ENCODE measurements at regions not wholly inside any gene's neighbourhood (a gene's known extent, or its start where the extent isn't known, plus 50 kb on each side); places are given as distances from the start of the nearest gene placed in this dataset.

DNA sequence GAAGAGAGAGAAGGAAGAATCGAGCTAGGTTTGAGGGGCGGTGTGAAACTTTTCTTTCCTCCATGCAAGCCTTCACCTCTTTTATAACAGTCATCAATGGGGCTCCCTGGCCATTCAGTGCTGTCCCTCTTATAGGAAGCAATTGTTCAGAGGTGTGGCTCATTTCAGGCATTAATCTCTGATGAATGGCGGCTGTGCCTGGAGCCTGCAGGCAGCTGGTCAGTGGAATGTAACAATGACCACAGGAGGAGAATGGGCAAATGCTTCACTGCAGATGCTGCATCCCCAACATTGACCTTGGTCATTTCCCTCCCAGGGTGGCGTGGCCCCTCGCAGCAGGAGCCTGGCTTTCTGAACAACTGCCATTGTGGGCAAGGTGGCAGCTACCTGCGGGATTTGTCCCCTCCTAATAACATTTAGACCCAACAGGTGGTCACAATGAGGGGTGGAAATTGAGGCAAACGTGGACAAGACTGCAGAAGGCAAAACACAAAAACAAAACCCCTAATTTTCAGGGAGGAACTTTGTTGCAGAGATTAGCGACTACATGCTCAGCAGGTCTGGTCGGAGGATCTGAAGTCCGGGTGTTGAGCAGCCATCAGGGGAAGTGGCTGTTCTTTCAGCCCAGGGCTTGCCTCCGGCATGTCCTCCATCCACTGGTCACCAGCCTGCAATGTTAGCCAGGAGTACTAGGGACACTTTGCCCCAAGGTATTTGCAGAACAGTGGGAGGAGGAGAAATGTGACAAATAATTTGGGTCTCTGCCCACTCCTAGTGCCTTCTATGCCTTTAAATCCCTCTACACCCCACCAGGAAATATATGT, 97.3 kb upstream of the PAXBP1 start:
- Histone ChIP-seq H3K4me3 (ENCODE audit: low read depth in 2 of 2, low read length in 2 of 2) (no peak overlapping the region), H3K36me3 (ENCODE audit: control insufficient read depth, insufficient read depth, low read length) (no peaks in the 10 kb centered on the region), H3K4me1 (ENCODE audit: control insufficient read depth, insufficient read depth, low read length) (no peaks in the 10 kb centered on the region; the same call in 1 of the 2 replicates), H3K27me3 (ENCODE audit: control insufficient read depth, insufficient read depth, low read length) (no peaks in the 10 kb centered on the region; the same call in 1 of the 2 replicates), H3K9me3 (ENCODE audit: control insufficient read depth, insufficient read depth, low read depth, low read length) (no peaks in the 10 kb centered on the region), H3K27ac (ENCODE audit: low read length) (no peak overlapping the region)
- in situ Hi-C loops (cut with HindIII; ENCODE audit: low pct_unique_long_range_greater_than_20kb, low sequenced_read_pairs) (no loop called here), intact Hi-C loops (cut with micrococcal nuclease; ENCODE audit: unreplicated experiment) (no loop called here)
- ATAC-seq (no peak), DNase-seq (ENCODE audit: low read depth, low spot score) (no peak)
- ChIA-PET CTCF (no interaction called here), POLR2A (no interaction called here)
- no TSS peak for BruUV-seq (replicated peaks)
- no peak for TF ChIP-seq POLR2AphosphoS5 (IDR thresholded peaks at IDR 0.05; ENCODE audit: low read depth, low read length)
- TF ChIP-seq CTCF (IDR thresholded peaks at IDR 0.05), result no peak
- TF ChIP-seq REST (IDR thresholded peaks at IDR 0.05; ENCODE audit: insufficient read depth in 1 of 2, low read depth in 2 of 2, low read length in 1 of 2), result no peak
- no peak for TF ChIP-seq SIN3A (IDR thresholded peaks at IDR 0.05; ENCODE audit: borderline replicate concordance, insufficient read depth, low read depth, low read length)
- no peak for TF ChIP-seq TCF7L2 (IDR thresholded peaks at IDR 0.05; ENCODE audit: low read depth, low read length)

DNA sequence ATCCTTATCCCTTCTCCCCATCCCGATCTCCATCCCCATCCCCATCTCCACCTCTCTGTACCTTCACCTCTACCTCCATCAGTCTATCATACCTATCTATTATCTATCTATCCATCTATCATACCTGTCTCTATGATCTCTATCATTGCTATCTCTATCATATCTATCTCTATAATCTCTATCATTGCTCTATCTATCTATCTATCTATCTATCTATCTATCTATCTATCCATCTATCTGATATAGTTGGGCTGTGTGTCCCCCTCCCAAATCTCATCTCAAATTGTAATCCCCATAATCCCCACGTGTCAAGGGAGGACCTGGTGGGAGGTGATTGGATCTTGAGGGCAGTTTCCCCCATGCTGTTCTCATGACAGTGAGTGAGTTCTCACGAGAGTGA, 97.9 kb upstream of the PAXBP1 start:
- ATAC-seq (no peak), DNase-seq (ENCODE audit: low read depth, low spot score) (no peak)
- in situ Hi-C loops (cut with HindIII; ENCODE audit: low pct_unique_long_range_greater_than_20kb, low sequenced_read_pairs), result no loop called here
- TF ChIP-seq CTCF (IDR thresholded peaks at IDR 0.05), result no peak
- no peak for TF ChIP-seq REST (IDR thresholded peaks at IDR 0.05; ENCODE audit: insufficient read depth in 1 of 2, low read depth in 2 of 2, low read length in 1 of 2)
- TF ChIP-seq SIN3A (IDR thresholded peaks at IDR 0.05; ENCODE audit: borderline replicate concordance, insufficient read depth, low read depth, low read length), result no peak
- TF ChIP-seq POLR2AphosphoS5 (IDR thresholded peaks at IDR 0.05; ENCODE audit: low read depth, low read length), result no peak
- no peak for TF ChIP-seq TCF7L2 (IDR thresholded peaks at IDR 0.05; ENCODE audit: low read depth, low read length)
- CTCF ChIA-PET, result no interaction called here
- Histone ChIP-seq H3K4me1 (ENCODE audit: control insufficient read depth, insufficient read depth, low read length) (no peaks in the 10 kb centered on the region; the same call in 1 of the 2 replicates), H3K27ac (ENCODE audit: low read length) (no peak overlapping the region), H3K4me3 (ENCODE audit: low read depth in 2 of 2, low read length in 2 of 2) (no peak overlapping the region), H3K9me3 (ENCODE audit: control insufficient read depth, insufficient read depth, low read depth, low read length) (no peaks in the 10 kb centered on the region), H3K36me3 (ENCODE audit: control insufficient read depth, insufficient read depth, low read length) (no peaks in the 10 kb centered on the region), H3K27me3 (ENCODE audit: control insufficient read depth, insufficient read depth, low read length) (no peaks in the 10 kb centered on the region; the same call in 1 of the 2 replicates)
- BruUV-seq (replicated peaks), result no TSS peak
- intact Hi-C loops (cut with micrococcal nuclease; ENCODE audit: unreplicated experiment), result no loop called here
- POLR2A ChIA-PET, result no interaction called here

Data from Panc1 (cell line).